Progenitor cell of endocrine pancreas (in vitro differentiated cells): ENCODE measurements at regions not wholly inside any gene's neighbourhood (a gene's known extent, or its start where the extent isn't known, plus 50 kb on each side); places are given as distances from the start of the nearest gene placed in this dataset.

Experiments used
- DNase-seq: peaks from one replicate; pipeline ENCODE4 v3.0.0; 2021; ENCODE audit warnings: low spot score; ENCODE audit not compliant: unreplicated experiment
- H3K27ac Mint-ChIP-seq: 2 replicates; pipeline ENCODE4 v1.8.0; 2021; ENCODE audit warnings: mild to moderate bottlenecking, moderate library complexity, mixed read lengths
- H3K27me3 Mint-ChIP-seq: 2 replicates; pipeline ENCODE4 v1.8.0; 2021; ENCODE audit warnings: mixed read lengths
- H3K36me3 Mint-ChIP-seq: 2 replicates; pipeline ENCODE4 v1.8.0; 2022; ENCODE audit warnings: mixed read lengths; ENCODE audit not compliant: insufficient read depth
- H3K4me1 Mint-ChIP-seq: 2 replicates; pipeline ENCODE4 v1.8.0; 2021; ENCODE audit warnings: low read depth, mixed read lengths
- H3K4me3 Mint-ChIP-seq: 2 replicates; pipeline ENCODE4 v1.8.0; 2021; ENCODE audit warnings: low read depth, mild to moderate bottlenecking, moderate library complexity, mixed read lengths
- H3K9me3 Mint-ChIP-seq: 2 replicates; pipeline ENCODE4 v1.8.0; 2021; ENCODE audit warnings: low read depth, mixed read lengths
- TF ChIP-seq, protein P1 (sequence below): fragments of 200-600 bp; sonication (generic); IDR thresholded peaks from one replicate; pipeline ENCODE4 v1.5.0; 2021; ENCODE audit warnings: antibody characterized with exemption, mild to moderate bottlenecking; ENCODE audit not compliant: unreplicated experiment

DNA sequence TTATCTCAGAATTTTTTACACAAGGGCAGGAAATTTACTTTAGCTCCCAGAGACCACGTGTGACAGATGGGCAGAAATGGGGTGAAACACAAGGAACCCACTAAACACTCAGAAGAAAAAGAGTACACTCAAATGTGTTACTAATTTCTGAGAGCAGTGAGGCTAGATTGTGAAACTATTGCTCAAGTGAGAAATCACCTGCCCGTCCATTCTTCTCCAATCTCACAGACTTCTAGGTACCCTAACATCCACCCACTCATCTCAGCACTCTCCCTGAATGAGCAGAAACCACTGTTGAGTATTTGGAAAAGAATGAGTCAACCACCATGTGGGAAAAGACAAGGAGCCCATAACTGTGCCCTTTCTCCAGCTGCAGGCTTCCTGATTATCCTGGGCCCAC lies 293.0 kb upstream of the CDH2 start:
- no peak for DNase-seq
- no peak overlapping the region for H3K4me3 Mint-ChIP-seq
- no peaks in the 10 kb centered on the region for H3K36me3 Mint-ChIP-seq
- TF ChIP-seq, protein P1, sequence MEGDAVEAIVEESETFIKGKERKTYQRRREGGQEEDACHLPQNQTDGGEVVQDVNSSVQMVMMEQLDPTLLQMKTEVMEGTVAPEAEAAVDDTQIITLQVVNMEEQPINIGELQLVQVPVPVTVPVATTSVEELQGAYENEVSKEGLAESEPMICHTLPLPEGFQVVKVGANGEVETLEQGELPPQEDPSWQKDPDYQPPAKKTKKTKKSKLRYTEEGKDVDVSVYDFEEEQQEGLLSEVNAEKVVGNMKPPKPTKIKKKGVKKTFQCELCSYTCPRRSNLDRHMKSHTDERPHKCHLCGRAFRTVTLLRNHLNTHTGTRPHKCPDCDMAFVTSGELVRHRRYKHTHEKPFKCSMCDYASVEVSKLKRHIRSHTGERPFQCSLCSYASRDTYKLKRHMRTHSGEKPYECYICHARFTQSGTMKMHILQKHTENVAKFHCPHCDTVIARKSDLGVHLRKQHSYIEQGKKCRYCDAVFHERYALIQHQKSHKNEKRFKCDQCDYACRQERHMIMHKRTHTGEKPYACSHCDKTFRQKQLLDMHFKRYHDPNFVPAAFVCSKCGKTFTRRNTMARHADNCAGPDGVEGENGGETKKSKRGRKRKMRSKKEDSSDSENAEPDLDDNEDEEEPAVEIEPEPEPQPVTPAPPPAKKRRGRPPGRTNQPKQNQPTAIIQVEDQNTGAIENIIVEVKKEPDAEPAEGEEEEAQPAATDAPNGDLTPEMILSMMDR, result no peak
- H3K27me3 Mint-ChIP-seq, result no peaks in the 10 kb centered on the region
- no peak overlapping the region for H3K27ac Mint-ChIP-seq
- H3K4me1 Mint-ChIP-seq, result no peaks in the 10 kb centered on the region
- H3K9me3 Mint-ChIP-seq, result peaks cover 12% of the 10 kb centered on the region

DNA sequence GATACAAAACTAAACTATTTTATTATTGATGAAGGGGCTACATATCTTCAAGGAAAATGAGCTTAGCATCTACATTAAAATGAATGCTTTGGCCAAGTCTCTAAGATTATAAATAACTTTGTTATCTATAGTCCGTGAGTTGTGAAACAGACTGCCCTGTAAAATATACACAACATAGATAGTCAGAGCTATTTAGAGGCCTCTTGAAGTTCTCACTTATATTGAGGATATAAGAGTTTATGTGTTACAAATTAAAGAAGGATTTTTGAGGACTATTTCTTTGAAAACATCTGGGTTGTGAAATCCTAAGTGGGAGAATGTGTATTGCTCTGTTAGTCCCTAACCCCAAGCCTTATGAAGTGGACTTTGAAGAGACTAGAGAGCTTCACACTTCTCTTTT lies 292.0 kb upstream of the CDH2 start:
- H3K27me3 Mint-ChIP-seq, result no peaks in the 10 kb centered on the region
- no peak overlapping the region for H3K4me3 Mint-ChIP-seq
- H3K36me3 Mint-ChIP-seq, result no peaks in the 10 kb centered on the region
- no peak overlapping the region for H3K27ac Mint-ChIP-seq
- no peak for DNase-seq
- TF ChIP-seq, protein P1, result no peak
- peaks cover 8% of the 10 kb centered on the region for H3K9me3 Mint-ChIP-seq
- H3K4me1 Mint-ChIP-seq, result no peaks in the 10 kb centered on the region

DNA sequence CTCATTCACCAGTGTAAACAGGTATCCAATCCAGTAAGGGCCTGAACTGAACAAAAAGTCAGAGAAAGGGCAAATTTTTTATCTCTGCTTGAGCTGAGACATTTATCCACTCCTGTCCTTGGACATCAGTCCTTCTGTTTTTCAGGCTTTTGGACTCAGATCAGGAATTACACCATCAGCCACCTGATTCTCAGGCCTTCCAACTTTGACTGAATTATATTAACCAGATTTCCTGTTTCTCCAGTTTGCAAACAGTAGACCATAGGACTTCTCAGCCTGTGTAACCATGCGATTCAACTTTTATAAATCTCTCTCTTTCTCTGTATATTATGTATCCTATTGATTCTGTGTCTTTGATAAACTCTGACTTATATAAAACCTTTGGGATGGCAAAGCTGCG lies 289.3 kb upstream of the CDH2 start:
- Mint-ChIP-seq H3K9me3 (peaks cover 3% of the 10 kb centered on the region), H3K27me3 (no peaks in the 10 kb centered on the region)

DNA sequence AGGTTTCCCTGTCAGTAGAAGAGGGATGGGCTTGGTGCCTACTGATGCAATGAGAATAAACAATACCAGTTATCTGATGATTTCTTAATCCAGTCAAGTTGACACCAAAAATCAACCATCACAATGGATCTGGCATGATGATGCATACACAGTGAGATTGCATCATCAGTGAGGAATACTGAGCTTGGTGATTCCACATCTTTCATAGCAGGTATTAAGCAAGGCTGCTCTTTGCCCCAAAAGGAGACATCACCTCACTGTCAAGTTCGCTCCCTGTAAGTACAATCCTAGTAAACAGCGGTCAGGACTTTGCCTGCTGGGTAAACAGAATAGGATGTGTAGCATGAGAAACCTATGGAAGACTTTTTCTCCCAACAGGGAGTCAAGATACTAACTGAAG lies 282.7 kb upstream of the CDH2 start:
- H3K27ac Mint-ChIP-seq, result no peak overlapping the region
- H3K4me3 Mint-ChIP-seq, result no peak overlapping the region
- no peaks in the 10 kb centered on the region for H3K27me3 Mint-ChIP-seq
- no peaks in the 10 kb centered on the region for H3K36me3 Mint-ChIP-seq
- H3K9me3 Mint-ChIP-seq, result no peaks in the 10 kb centered on the region
- DNase-seq, result no peak
- TF ChIP-seq, protein P1, result no peak
- H3K4me1 Mint-ChIP-seq, result peaks cover 8% of the 10 kb centered on the region

More for the DNA sequence above, 289.3 kb upstream of the CDH2 start:
- Mint-ChIP-seq H3K4me3 (no peak overlapping the region), H3K27ac (no peak overlapping the region), H3K36me3 (no peaks in the 10 kb centered on the region), H3K4me1 (no peaks in the 10 kb centered on the region)
- no peak for DNase-seq
- TF ChIP-seq, protein P1, result no peak

DNA sequence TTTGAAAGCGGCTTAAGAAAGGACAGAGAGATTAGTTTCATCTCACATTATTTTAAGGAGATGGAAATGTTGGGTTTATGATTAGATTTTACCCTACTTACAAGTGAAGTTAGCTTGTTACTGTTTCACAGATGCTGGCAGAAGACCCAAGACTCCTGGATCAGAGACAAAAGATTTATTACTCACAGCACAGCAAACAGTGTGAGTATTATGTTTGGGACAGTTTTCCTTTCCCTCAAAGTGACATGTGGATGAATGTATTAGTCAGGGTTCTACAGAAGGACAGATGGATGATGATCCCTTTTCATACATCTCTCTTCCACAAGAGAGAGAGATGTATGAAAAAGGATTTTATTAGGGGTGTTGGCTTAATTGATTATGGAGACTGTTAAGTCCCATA lies 281.8 kb upstream of the CDH2 start:
- TF ChIP-seq, protein P1, result no peak
- H3K4me1 Mint-ChIP-seq, result peaks cover 8% of the 10 kb centered on the region
- no peak overlapping the region for H3K4me3 Mint-ChIP-seq
- H3K9me3 Mint-ChIP-seq, result no peaks in the 10 kb centered on the region
- no peak overlapping the region for H3K27ac Mint-ChIP-seq
- DNase-seq, result no peak
- no peaks in the 10 kb centered on the region for H3K27me3 Mint-ChIP-seq
- H3K36me3 Mint-ChIP-seq, result no peaks in the 10 kb centered on the region
